RWPE1 (cell line): ENCODE measurements at regions not wholly inside any gene's neighbourhood (a gene's known extent, or its start where the extent isn't known, plus 50 kb on each side); places are given as distances from the start of the nearest gene placed in this dataset.

Source experiments
- CTCF ChIA-PET: fragments of 350-600 bp; sonication (Branson Sonifier 250); formaldehyde crosslinking; extraction: SDS; loops from one replicate; lab custom pipeline; 2021; lab: Yijun Ruan, JAX
- POLR2A ChIA-PET: fragments of 400-600 bp; formaldehyde crosslinking; extraction: SDS; loops from one replicate; lab custom pipeline; 2020; ENCODE audit warnings: antibody characterized with exemption; ENCODE audit not compliant: low non-redundant PET; lab: Yijun Ruan, JAX
- DNase-seq: peaks from one replicate; pipeline ENCODE4 v3.0.0; 2012; ENCODE audit warnings: low spot score
- H3K27ac ChIP-seq: fragments of 450-650 bp; 2 replicates; pipeline ENCODE4 v1.5.1; 2017
- CTCF ChIP-seq: fragments of 450-650 bp; conservative IDR thresholded peaks from 2 replicates; pipeline ENCODE4 v1.5.1; 2017; ENCODE audit warnings: low read depth, mild to moderate bottlenecking

GRCh38 chr2:128783193-128783671, 464.6 kb upstream of the HS6ST1 start:
- no peak for TF ChIP-seq CTCF
- ChIA-PET POLR2A (no interaction called here), CTCF (no interaction called here)
- H3K27ac ChIP-seq = no peak overlapping the region
- DNase-seq = no peak

- ChIA-PET CTCF (no interaction called here), POLR2A (no interaction called here)
- no peak for TF ChIP-seq CTCF
- H3K27ac ChIP-seq = no peak overlapping the region
- no peak for DNase-seq
Measured at GRCh38 chr2:128783896-128784295, 465.2 kb upstream of the HS6ST1 start.

DNA sequence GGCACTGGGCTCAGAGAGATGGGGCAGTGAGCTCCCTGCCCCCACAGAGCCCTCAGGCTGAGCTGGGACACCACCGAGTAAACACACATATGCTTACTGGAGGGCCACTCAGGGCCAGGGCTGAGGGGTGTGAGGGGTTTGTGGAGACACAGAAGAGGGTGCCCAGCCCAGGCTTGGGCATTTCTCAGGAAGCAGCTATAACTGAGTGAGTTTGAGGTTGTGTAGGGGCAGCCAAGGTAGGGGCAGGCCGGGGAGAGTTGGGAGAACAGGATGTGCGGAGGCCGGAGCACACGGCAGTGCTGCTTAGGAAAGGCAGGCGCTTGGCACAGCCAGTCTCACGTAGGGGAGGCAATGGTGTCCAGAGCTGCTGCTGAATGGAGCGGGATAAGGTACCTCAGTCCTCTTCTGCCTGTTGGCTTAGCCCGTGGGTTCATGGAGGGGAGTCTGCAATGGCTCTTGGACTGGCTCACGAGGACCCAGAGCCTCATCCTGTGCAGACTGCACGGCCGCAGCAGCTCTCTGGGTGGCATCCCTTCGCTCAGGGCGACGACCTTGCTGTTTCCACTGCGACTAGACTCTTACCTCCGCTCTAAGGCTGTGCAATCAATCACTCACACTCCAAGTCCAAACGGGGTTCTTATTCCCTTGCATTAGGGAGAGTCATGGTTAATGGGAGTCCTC, 466.1 kb upstream of the HS6ST1 start:
- CTCF ChIA-PET = no interaction called here

DNA sequence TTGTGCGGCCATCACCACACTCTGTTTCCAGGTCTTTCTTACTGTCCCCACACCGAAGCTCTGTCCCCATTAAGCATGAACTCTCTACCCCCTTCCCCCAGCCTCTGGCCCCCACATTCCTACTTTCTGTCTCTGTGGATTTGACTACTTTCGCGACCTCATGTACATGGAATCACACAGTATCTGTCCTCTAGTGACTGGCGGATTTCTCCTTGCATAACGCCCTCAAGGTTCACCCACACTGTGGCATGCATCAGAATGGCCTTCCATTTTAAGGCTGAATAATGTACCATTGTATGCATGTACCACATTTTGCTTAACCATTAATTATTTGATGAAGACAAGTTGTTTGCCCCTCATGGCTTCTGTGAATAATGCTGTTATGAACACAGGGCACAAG, 467.6 kb upstream of the HS6ST1 start:
- ChIA-PET POLR2A (no interaction called here), CTCF (no interaction called here)
- TF ChIP-seq CTCF = no peak
- H3K27ac ChIP-seq = no peak overlapping the region
- DNase-seq = no peak

More for the DNA sequence above, 466.1 kb upstream of the HS6ST1 start:
- no peak for DNase-seq
- no peak overlapping the region for H3K27ac ChIP-seq
- POLR2A ChIA-PET = no interaction called here
- no peak for TF ChIP-seq CTCF

- POLR2A ChIA-PET = no interaction called here
- H3K27ac ChIP-seq = no peak overlapping the region
- no peak for DNase-seq
- no peak for TF ChIP-seq CTCF
- CTCF ChIA-PET = no interaction called here
Measured at GRCh38 chr2:128786741-128787478, 468.2 kb upstream of the HS6ST1 start.

DNA sequence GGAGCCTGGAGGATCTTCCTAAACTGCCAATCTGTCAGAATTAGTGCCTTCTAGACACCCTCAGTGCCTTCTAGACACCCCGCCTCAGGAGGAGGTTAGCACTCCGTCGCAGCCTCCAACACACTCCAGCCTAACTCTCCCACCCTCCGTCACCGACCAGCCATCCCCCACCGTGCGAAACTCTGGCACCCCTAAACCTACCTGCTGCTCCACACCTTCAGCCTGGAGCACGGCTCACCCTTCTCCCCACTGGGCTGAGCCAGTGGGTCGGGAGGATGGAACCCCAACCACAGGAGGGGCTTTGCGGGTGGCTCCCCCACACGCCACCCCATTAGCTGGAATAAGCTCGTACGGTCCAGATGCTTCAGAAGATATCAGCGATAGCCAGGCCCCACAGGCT, 468.9 kb upstream of the HS6ST1 start:
- POLR2A ChIA-PET = no interaction called here
- no peak overlapping the region for H3K27ac ChIP-seq
- CTCF ChIA-PET = no interaction called here
- DNase-seq = no peak
- no peak for TF ChIP-seq CTCF
